Endothelial cell (in vitro differentiated cells): ENCODE measurements at regions not wholly inside any gene's neighbourhood (a gene's known extent, or its start where the extent isn't known, plus 50 kb on each side); places are given as distances from the start of the nearest gene placed in this dataset.
"Not testable (repeated sequence)": the region's sequence is repeated elsewhere in the genome, so short reads cannot be mapped to it uniquely, and the experiment has no call there.

Experiments
- DNase-seq: peaks from one replicate; pipeline ENCODE4 v3.0.0; 2021; ENCODE audit warnings: low spot score
- H3K27ac Mint-ChIP-seq: one replicate; pipeline ENCODE4 v1.8.0; 2021; ENCODE audit warnings: mixed read lengths, inconsistent platforms; ENCODE audit not compliant: unreplicated experiment
- H3K27me3 Mint-ChIP-seq: one replicate; pipeline ENCODE4 v1.8.0; 2021; ENCODE audit warnings: mild to moderate bottlenecking, moderate library complexity, mixed read lengths, inconsistent platforms; ENCODE audit not compliant: unreplicated experiment
- H3K36me3 Mint-ChIP-seq: one replicate; pipeline ENCODE4 v1.8.0; 2021; ENCODE audit warnings: mild to moderate bottlenecking, low read depth, mixed read lengths, inconsistent platforms; ENCODE audit not compliant: unreplicated experiment
- H3K4me1 Mint-ChIP-seq: one replicate; pipeline ENCODE4 v1.8.0; 2021; ENCODE audit warnings: mild to moderate bottlenecking, mixed read lengths, inconsistent platforms; ENCODE audit not compliant: unreplicated experiment
- H3K4me3 Mint-ChIP-seq: one replicate; pipeline ENCODE4 v1.8.0; 2021; ENCODE audit warnings: mild to moderate bottlenecking, mixed read lengths, inconsistent platforms; ENCODE audit not compliant: unreplicated experiment
- H3K9me3 Mint-ChIP-seq: one replicate; pipeline ENCODE4 v1.8.0; 2021; ENCODE audit warnings: mixed read lengths, inconsistent platforms; ENCODE audit not compliant: unreplicated experiment
- CTCF ChIP-seq: fragments of 200-600 bp; sonication (generic); IDR thresholded peaks from one replicate; pipeline ENCODE4 v1.5.0; 2021; ENCODE audit warnings: antibody characterized with exemption; ENCODE audit not compliant: unreplicated experiment

DNA sequence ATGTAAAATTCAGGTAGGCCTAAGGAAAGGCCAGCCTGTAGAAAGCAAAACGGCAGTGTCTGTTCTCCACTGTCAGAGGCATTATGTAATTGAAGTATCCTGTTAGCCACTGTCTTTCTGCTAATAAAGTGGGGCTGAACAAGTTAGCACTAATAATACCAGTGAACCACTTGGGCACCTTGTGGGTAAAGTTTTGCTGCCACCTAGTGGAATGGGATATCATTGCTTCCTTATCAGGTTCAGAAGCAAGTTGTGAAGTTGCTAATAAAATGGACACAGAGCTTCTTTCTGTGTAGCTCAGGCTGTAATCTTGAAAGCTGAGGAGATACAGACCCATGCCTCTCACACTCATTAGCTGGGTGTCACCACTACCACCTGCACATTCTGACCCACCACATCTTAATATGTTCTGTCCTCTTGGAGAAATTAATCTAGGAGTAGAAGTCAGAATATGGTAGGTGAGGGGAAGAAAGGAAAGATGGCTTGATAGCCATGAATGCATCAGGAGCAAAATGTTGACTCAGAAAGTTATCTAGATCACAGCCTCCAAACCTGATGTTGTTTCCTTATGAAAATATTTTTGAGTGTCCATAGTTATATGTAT lies 175.1 kb downstream of the SEPTIN7 start:
- peak; percentile 61 for DNase-seq
- no peaks in the 10 kb centered on the region for H3K9me3 Mint-ChIP-seq
- TF ChIP-seq CTCF = peak; percentile 93
- H3K4me3 Mint-ChIP-seq = no peak overlapping the region
- H3K36me3 Mint-ChIP-seq = no peaks in the 10 kb centered on the region
- no peaks in the 10 kb centered on the region for H3K27me3 Mint-ChIP-seq
- H3K27ac Mint-ChIP-seq = no peak overlapping the region
- no peaks in the 10 kb centered on the region for H3K4me1 Mint-ChIP-seq

GRCh38 chr7:35978816-35979640 lies 174.0 kb upstream of the EEPD1 start:
- DNase-seq, H3K27ac Mint-ChIP-seq, H3K9me3 Mint-ChIP-seq, H3K4me3 Mint-ChIP-seq, H3K36me3 Mint-ChIP-seq, H3K4me1 Mint-ChIP-seq, H3K27me3 Mint-ChIP-seq: not testable (repeated sequence)

DNA sequence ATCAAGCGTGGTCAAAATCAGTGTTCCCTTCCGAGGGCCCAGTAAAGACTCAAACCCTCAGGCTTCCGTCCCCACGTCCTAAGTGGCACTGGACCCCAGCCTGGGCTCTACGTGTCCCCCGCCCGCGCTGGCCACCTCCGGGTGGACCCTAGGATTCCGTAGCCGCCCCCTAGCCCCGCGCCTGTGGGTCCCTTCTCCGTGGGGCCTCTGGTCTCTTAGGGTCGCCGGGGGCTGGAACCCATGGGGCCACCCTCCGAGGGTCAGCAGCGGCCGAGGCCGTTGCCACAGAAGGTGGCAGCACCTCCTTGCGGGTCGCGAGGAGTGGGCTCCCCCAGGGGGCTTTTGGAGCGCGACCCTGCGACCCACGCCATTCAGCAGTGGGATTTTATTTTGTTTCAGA lies 170.5 kb upstream of the EEPD1 start:
- peaks cover 8% of the 10 kb centered on the region for H3K4me1 Mint-ChIP-seq
- H3K9me3 Mint-ChIP-seq = no peaks in the 10 kb centered on the region
- H3K36me3 Mint-ChIP-seq = no peaks in the 10 kb centered on the region
- H3K27ac Mint-ChIP-seq = no peak overlapping the region
- no peak for DNase-seq
- TF ChIP-seq CTCF = no peak
- H3K27me3 Mint-ChIP-seq = peaks cover 3% of the 10 kb centered on the region
- no peak overlapping the region for H3K4me3 Mint-ChIP-seq

DNA sequence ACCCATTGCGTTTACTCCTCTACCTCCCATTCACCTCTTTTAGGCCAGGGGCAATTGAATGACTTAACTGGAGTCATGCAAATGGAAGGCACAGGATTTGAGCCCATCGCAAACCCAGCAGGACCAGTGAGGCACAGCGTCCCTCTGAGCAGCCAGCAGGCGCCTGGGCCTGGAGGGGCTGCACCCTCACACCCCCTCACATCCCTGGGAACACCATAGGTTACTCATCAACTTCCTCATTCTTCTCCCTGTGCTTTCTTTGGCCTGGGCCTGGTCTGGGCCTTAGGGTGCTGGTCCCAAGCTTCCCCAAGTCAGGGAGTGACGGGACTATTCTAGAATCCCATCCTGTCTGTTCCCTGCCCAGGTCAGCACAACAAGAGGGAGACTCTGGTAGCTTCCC lies 169.4 kb upstream of the EEPD1 start:
- Mint-ChIP-seq H3K4me3 (no peak overlapping the region), H3K36me3 (no peaks in the 10 kb centered on the region), H3K4me1 (peaks cover 10% of the 10 kb centered on the region), H3K27ac (no peak overlapping the region), H3K27me3 (peaks cover 3% of the 10 kb centered on the region), H3K9me3 (no peaks in the 10 kb centered on the region)
- no peak for TF ChIP-seq CTCF
- DNase-seq = no peak

DNA sequence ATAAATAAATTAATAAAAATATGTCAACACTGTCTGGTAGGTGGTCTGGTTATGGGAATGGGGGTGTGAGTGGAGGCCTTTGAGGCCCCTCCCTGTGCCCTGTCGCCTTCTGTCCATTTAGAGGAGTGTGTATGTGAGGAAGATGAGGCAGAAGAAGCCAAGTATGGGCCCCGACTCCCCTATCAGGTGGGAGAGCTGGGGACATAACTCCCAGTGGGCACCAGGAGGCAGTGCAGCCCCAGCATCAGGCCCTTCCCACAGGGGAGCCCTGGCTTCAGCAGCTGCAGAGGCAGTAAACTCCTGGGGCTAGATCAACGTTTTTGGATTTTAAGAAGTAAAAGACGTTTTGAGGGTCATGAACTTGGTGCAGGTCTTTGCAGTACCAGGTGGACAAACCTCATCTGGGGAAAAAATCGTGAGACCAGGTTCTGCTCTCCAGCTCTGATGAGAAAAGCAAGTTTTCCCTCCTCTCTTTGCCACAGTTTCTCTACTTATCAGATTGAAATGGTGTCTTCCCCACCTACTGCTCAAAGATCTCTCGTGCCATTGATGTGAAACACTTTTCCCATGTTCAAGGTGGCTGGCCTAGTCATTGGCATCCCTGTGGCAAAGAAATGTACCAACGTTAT lies 167.8 kb upstream of the EEPD1 start:
- Mint-ChIP-seq H3K9me3 (no peaks in the 10 kb centered on the region), H3K4me3 (no peak overlapping the region), H3K36me3 (no peaks in the 10 kb centered on the region), H3K4me1 (peaks cover 15% of the 10 kb centered on the region), H3K27ac (no peak overlapping the region), H3K27me3 (peaks cover 3% of the 10 kb centered on the region)
- TF ChIP-seq CTCF = peak; percentile 80
- peak; percentile 84 for DNase-seq
